ENCODE measurements at regions not wholly inside any gene's neighbourhood (a gene's known extent, or its start where the extent isn't known, plus 50 kb on each side); places are given as distances from the start of the nearest gene placed in this dataset.
"Not testable (repeated sequence)": the region's sequence is repeated elsewhere in the genome, so short reads cannot be mapped to it uniquely, and the experiment has no call there.

DNA sequence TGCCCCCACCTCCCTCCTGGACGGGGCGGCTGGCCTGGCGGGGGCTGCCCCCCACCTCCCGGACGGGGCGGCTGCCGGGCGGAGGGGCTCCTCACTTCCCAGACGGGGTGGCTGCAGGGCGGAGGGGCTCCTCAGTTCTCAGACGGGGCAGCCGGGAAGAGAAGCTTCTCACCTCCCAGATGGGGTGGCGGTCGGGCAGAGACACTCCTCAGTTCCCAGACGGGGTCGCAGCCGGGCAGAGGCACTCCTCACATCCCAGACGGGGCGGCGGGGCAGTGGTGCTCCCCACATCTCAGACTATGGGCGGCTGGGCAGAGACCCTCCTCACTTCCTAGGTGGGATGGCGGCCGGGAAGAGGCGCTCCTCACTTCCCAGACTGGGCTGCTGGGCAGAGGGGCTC lies 164.7 kb upstream of the ANKRD55 start:
- DNase-seq (ENCODE audit: extremely low read depth in 1 of 11, low read depth in 9 of 11, low spot score in 4 of 11): not testable (repeated sequence)

DNA sequence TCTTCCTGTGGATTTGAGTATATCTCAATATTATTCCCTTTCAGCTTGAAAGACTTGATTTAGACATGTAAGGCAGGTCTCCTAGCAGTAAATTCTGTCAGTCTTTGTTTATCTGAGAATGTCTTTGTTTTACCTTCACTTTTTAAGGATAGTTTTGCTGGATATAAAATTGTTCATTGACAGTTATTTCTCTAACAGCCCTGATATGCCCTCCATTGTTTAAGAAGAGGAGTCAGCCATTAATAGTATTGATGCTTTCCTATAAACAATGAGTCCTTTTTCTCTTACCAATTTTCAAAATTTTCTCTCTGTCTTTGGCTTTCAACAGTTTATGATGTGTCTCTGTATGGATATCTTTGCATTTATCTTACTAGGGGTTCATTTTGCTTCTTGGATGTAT lies 163.5 kb upstream of the ANKRD55 start:
- no peak for DNase-seq (ENCODE audit: extremely low read depth in 1 of 11, low read depth in 9 of 11, low spot score in 4 of 11)

DNA sequence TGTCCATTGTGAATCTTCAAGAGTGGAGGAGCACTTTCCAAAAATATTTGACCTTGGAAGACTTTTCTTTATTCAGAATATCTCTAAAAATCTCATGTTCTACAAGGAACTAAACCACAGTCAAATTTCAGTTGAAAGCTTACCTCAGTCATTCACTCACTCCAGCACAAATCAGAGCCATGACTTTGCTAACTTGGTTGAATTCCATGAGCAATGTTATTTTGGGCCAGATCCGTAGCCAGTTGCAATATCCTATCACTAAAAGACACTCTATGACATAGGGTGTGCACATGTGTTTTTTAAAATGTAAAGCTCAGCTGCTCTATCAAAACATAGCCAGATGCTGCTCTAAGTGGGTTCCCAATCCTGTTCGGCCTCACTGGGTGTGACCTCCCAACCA lies 156.1 kb upstream of the ANKRD55 start:
- no peak for DNase-seq (ENCODE audit: extremely low read depth in 1 of 11, low read depth in 9 of 11, low spot score in 4 of 11)

DNA sequence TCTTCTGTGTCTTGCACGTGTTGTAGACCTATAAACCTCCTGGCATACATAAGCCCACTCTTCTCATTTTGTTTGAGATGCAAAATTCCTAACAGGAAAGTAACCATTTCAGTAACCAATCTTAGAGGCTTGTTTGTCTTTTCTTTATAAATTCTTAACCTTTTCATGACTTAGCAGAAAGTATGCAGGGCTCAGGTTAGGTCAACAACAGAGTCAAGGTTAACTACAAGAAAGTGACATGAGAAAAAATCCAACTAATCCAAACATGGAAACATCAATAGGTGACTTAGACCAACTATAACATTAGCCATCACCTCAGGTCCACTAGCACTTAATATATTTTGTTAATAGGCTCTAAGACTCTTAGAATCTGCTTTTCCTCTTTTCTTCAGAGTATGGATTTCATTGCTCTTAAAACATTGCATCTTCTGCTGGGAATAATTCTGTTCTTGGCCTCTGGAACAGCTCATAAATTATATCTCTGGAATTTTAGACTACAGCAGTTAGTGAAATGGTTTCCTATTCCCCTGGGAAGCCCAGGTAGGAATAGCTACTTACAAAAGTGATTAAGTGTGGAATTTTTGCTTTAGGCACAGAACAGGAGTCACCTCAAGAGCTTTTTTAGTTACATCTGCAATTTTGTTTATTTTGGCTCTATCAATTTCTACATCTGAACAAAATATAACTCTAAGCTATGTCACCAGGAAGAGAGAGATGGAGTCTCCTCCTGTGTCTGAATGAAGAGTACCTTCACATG lies 155.3 kb upstream of the ANKRD55 start:
- DNase-seq (ENCODE audit: extremely low read depth in 1 of 11, low read depth in 9 of 11, low spot score in 4 of 11): peak in 4 of 11 donors; percentile 28 to 41 (median 34)

DNA sequence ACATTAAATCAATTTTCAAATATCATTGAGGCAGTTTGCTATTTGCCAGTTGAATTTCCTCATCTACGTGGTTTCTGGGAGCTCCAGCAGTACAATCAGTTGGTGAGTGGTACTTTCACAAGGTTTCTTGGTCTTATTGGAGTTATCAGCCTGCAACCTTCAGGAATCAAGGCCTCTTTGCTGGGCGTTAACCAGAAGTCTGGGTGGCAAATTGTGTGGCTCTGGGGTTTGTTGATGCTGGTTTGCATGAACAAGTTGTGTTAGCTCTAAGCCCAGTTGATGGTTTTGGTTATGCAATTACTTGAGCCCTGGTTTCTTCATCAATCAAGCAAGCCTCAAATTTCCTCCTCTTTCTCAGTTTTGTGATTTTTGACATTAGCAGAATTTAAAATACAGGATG lies 152.9 kb upstream of the ANKRD55 start:
- no peak for DNase-seq (ENCODE audit: extremely low read depth in 1 of 11, low read depth in 9 of 11, low spot score in 4 of 11)

DNA sequence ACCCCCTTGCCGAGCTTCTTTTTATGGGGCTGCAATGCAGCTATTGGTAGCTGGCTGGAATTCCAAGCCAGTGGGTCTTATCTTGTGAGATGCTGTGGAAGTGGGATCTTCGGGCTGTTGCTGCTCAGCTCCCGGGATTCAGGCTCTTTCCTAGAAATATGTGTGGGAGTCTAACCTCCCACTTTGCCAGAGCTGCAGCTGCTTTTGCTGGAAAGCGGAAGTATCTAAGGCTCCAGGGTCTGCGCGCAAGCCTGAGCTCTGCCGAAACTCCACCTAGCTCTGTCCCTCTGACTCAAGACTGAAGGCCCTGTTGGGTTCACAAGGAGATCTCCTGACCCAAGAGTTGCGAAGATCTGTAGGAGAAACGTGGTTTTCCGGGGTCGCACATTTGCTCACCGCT lies 151.1 kb upstream of the ANKRD55 start:
- DNase-seq (ENCODE audit: extremely low read depth in 1 of 11, low read depth in 9 of 11, low spot score in 4 of 11): peak in 2 of 11 donors; percentile 8 to 33

DNA sequence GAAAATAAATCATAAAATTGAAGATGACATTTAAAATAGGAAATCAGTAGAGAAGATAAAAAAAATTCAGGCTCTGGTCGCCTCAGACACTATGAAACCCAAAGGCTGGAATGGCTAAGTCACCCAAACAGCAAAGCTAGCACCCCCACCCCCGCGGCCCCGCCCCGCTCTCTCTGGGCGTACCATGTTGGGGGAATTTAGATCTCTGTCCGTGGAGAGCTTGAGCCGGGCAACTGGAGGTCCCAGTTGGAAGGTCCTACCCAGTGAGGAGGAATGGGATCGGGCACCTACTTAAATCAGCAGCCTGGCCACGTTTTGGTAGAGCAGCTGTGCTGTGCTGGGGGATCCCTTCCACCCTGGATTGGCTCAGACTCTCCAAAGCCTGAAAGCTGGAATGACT lies 150.6 kb upstream of the ANKRD55 start:
- no peak for DNase-seq (ENCODE audit: extremely low read depth in 1 of 11, low read depth in 9 of 11, low spot score in 4 of 11)

DNA sequence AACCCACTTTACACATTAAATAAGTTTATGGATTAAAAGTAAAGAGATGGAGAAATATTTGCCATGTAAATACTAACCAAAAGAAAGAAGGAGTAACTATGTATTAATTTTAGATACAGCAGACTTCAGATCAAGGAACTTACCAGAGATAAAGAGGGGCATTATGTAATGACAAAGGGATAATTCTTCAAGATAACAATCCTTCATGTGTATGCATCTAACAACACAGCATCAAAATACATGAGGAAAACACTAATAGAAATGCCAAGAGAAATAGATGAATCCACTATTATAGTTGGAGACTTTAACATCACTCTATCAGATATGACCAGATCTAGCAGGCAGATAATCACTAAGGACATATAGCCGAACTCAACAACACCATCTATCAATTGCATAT lies 149.8 kb upstream of the ANKRD55 start:
- DNase-seq (ENCODE audit: extremely low read depth in 1 of 11, low read depth in 9 of 11, low spot score in 4 of 11): no peak

DNA sequence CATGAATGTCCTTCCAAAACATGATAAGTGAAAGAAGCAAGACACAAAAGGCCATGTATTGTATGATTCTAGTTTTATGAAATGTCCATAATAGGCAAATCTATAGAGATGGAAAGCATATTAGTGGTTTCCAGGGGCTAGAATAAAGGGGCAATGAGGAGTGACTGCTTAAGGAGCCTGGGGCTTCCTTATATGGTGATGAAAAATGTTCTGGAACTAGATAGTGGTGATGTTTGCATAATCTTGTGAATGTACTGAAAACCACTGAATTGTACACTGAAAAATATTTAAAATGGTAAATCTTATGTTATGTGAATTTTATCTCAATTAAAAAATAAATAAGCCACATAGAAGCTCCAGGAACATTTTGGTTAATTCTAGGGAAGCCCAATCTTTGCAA lies 144.4 kb upstream of the ANKRD55 start:
- DNase-seq (ENCODE audit: extremely low read depth in 1 of 11, low read depth in 9 of 11, low spot score in 4 of 11): no peak

DNA sequence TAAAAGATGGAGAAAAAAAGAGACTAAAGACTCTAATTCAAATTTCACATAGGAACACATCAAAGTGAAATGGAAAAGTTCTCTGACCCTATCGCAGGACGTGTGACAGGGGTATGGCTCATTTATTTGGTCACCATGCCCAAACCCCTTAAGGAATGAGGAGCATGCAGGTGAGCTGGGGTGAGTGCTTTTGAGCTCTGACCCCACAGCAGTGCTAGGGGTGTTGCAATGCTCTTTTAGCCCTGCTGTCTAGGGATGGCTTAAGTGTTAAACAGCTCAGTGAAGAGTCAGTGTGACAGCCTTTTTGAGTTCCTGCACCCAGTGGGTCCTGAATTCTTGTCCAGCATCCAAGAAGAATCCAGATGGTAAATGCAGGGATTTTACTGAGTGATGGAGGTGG lies 143.0 kb upstream of the ANKRD55 start:
- DNase-seq (ENCODE audit: extremely low read depth in 1 of 11, low read depth in 9 of 11, low spot score in 4 of 11): no peak

DNA sequence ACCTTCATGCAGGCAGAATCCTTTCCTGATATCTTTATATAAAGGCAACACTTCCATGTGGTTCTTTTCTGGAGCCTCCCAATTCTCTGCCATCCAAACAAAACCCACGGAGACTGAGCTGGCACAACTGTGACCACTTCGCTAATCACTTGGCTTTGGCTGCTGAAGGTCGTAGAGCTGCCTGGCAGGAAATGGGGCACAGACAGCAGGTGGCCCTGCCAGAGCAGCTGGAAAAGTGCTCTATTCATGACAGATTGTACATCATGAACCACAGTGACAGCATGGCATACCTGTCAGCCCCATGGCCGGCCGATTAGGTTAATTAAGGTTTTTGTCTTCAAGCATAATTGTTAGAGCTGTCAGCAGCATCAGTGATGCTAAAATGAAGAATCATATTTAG lies 141.9 kb upstream of the ANKRD55 start:
- no peak for DNase-seq (ENCODE audit: extremely low read depth in 1 of 11, low read depth in 9 of 11, low spot score in 4 of 11)

DNA sequence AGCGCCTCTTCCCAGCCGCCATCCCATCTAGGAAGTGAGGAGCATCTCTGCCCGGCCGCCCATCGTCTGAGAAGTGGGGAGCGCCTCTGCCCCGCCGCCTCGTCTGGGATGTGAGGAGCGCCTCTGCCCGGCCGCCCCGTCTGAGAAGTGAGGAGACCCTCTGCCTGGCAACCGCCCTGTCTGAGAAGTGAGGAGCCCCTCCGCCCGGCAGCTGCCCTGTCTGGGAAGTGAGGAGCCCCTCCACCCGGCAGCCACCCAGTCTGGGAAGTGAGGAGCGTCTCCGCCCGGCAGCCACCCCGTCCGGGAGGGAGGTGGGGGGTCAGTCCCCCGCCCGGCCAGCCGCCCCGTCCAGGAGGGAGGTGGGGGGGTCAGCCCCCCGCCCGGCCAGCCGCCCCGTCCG lies 139.4 kb upstream of the ANKRD55 start:
- DNase-seq (ENCODE audit: extremely low read depth in 1 of 11, low read depth in 9 of 11, low spot score in 4 of 11): not testable (repeated sequence)

DNA sequence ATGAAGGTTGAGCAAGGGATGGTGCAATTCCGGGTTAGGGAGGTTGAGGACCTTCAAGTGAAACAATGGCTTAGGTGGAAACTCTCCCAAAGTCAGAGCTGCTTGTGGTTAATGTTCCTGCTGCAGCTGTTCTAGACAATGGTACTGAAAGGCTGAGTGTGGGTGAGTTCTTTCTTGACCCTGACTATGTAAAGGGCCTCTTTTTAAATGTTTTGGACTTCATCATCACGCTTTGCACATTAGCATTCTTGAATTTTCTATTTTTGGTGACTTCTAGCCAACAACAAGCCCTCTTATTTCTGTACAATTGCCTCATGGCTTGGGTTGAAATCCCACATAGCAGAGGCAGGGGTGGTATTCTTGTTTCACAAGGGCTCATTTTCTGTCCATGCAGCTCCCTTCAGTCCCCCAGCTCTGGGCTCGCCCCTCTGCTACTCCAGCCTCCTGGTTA lies 136.3 kb upstream of the ANKRD55 start:
- no peak for DNase-seq (ENCODE audit: extremely low read depth in 1 of 11, low read depth in 9 of 11, low spot score in 4 of 11)

DNA sequence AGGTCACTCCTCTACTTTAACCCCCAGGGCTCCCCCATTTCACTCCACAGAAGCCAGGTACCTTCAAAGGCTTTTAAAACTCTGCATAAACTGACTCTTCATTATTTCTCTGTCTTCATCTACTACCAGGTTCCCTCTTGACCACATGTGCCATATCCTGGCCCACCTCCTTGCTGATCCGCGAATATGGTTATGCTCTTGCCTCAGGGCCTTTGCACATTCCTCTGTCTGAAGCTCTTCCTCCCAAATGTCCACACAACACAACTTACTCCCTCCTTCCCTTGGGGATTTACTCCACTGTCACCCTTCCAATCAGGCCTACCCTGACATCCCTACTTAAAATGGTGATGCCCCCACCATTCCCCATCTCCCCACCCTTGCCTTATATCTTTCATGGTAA lies 134.6 kb upstream of the ANKRD55 start:
- no peak for DNase-seq (ENCODE audit: extremely low read depth in 1 of 11, low read depth in 9 of 11, low spot score in 4 of 11)

DNA sequence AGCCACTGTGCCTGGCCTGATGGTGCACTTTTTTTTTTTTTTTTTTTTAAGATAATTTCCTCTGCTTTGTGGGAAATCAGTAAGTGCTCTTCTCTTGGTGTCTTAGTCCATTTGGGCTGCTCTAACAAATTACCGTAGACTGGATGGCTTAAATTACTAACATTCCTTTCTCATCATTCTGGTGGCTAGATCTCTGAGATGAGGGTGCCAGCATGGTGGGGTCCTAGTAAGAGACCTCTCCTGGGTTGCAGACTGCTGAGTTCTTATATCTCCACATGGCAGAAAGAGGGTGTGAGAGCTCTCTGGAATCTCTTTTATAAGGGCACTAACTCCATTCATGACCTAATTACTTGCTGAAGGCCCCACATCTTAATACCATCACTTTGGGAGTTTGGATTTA lies 133.9 kb upstream of the ANKRD55 start:
- no peak for DNase-seq (ENCODE audit: extremely low read depth in 1 of 11, low read depth in 9 of 11, low spot score in 4 of 11)

DNA sequence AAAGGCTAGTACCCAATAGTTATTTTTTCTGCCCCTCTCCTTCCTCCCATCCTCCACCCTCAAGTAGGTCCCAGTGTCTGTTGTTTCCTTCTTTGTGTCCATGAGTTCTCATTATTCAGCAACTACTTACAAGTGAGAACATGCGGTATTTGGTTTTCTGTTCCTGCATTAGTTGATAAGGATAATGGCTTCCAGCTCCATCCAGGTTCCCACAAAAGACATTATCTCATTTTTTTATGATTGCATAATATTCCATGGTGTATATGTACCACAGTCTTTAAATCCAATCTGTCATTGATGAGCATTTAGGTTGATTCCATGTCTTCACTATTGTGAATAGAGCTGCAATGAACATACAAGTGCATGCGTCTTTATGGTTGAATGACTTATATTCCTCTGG lies 128.3 kb upstream of the ANKRD55 start:
- no peak for DNase-seq (ENCODE audit: extremely low read depth in 1 of 11, low read depth in 9 of 11, low spot score in 4 of 11)

DNA sequence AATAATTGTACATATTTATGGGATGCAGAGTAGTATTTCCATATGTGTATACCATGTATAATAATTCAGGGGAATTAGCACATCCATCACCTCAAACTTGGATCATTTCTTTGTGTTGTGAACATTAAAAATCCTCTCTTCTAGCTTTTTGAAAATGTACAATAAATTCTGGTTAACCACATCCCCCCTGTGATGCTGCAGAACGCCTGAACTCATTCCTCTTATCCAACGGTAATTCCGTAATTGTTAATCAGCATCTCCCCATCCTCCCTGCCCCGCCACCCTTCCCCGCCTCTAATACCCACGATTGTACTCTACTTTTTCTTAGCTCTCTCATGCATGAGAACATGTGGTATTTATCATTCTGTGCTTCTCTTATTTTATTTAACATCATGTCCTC lies 127.7 kb upstream of the ANKRD55 start:
- no peak for DNase-seq (ENCODE audit: extremely low read depth in 1 of 11, low read depth in 9 of 11, low spot score in 4 of 11)

DNA sequence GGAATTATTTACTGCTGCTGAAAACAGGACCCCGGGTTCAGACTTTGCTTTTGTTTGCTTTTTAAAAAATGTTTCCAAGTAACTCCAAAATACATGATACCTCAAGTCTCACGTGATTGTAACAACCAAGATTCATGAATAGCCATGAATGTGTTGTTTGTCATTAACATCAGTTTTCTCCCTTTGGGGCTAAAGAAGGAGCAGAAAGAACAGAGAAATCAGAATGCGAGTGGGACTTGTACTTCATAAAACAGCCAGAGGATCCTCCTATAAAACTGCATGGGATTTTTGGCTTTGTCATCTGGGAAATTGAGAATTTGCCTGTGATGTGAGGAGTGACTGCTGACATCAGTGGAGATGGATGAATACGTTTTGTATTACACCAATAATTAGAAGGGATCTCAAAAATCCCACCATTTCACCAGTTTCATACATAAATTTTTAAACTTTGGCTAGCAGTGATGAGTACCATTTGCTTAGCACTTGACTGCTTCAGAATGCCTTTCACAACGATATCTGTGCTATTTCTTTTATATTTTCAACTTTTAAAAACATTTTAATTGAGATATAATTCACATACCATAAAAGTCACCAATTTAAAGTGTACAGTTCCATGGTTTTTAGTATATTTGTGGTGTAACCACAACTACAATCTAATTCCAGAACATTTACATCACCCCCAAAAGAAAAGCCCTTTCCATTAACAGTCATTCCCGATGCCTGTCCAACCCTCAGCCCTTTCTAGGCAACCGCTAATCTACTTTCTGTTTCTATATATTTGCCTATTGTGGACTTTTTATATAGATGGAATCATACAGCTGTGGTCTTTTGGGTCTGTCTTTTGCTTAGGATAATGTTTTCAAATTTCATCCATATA lies 126.9 kb upstream of the ANKRD55 start:
- DNase-seq (ENCODE audit: extremely low read depth in 1 of 11, low read depth in 9 of 11, low spot score in 4 of 11): peak in 1 of 11 donors; percentile 27

DNA sequence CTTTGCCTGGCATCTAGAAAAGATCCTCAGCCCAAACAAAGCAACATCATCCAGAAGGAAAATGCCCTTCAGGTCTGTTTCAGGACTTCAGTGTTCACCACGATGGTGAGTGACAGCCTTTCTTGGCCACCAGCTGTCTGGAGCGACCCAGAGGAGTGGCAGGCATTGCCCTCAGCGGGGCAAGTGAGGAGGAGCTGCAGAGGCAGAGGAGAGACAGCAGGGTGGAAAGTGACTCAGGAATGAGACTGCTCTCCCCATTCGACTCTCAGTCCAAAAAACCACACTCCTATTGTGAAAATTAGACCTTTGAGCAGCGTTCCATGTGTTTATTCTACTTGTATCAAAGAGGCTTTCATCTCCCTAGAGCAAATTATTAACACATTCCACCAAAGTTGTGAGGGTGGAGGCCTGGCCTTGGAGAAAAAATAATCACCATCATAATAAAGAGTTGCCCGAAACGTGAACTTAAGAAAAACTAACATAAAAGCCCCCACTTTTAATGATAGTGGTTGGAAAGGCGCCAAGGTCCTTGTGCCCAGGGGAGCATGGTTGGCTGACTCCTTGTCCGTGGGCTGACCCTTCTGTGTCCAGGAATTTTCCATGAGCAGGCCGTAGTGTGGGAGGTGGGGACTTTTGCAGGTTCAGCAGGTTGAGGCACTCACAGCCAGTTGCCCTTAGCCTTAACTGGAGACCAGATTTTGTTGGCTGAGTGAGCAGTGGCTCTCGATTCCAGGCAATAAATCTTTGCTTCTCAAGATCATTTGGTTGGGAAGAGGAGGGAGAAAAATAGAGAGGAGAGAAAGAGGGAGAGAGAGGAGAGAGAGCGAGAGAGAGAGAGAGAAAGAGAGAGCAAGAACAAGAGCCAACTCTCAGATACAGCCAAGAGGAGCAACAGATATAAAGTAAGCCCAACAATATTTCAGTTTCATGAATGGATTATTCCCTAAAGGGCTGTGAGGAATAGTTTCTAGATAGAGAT lies 125.9 kb upstream of the ANKRD55 start:
- peak; percentile 70 to 94 (median 80) for DNase-seq (ENCODE audit: extremely low read depth in 1 of 11, low read depth in 9 of 11, low spot score in 4 of 11)
